Loucy (cell line): ENCODE measurements at regions not wholly inside any gene's neighbourhood (a gene's known extent, or its start where the extent isn't known, plus 50 kb on each side); places are given as distances from the start of the nearest gene placed in this dataset.

Source experiments
- H2AFZ ChIP-seq: fragments of 200-600 bp; sonication (generic); 2 replicates; pipeline ENCODE4 v1.6.0; 2016; ENCODE audit warnings: antibody characterized with exemption, mild to moderate bottlenecking, low read length, moderate library complexity
- H3F3A ChIP-seq: fragments of 200-600 bp; 2 replicates; pipeline ENCODE4 v1.6.0; 2016; ENCODE audit warnings: antibody characterized with exemption, low read depth, mild to moderate bottlenecking
- H3K27me3 ChIP-seq: fragments of 200-600 bp; sonication (generic); 2 replicates; pipeline ENCODE4 v1.6.1; 2014; ENCODE audit warnings: low read length, mild to moderate bottlenecking; ENCODE audit not compliant: insufficient read depth, poor library complexity, severe bottlenecking
- H3K36me3 ChIP-seq: fragments of 200-600 bp; sonication (generic); 2 replicates; pipeline ENCODE4 v1.6.1; 2016; ENCODE audit warnings: low read length; ENCODE audit not compliant: insufficient read depth
- H3K4me1 ChIP-seq: fragments of 200-600 bp; sonication (generic); 2 replicates; pipeline ENCODE4 v1.5.1; 2014; ENCODE audit warnings: low read length, mild to moderate bottlenecking; ENCODE audit not compliant: insufficient read depth, poor library complexity, severe bottlenecking
- H3K4me2 ChIP-seq: fragments of 200-600 bp; sonication (generic); 2 replicates; pipeline ENCODE4 v1.6.0; 2014; ENCODE audit warnings: antibody characterized with exemption, low read length, low read depth, mild to moderate bottlenecking; ENCODE audit not compliant: poor library complexity, severe bottlenecking
- H3K4me3 ChIP-seq: fragments of 200-600 bp; sonication (generic); 2 replicates; pipeline ENCODE4 v1.5.1; 2014; ENCODE audit warnings: low read length, mild to moderate bottlenecking, mixed read lengths; ENCODE audit not compliant: poor library complexity, severe bottlenecking
- H3K79me2 ChIP-seq: fragments of 200-600 bp; sonication (generic); 2 replicates; pipeline ENCODE4 v1.6.1; 2014; ENCODE audit warnings: low read length; ENCODE audit not compliant: insufficient read depth
- H3K9ac ChIP-seq: fragments of 200-600 bp; sonication (generic); 2 replicates; pipeline ENCODE4 v1.6.0; 2014; ENCODE audit warnings: mild to moderate bottlenecking, low read depth, low read length, moderate library complexity; ENCODE audit not compliant: poor library complexity, severe bottlenecking
- H3K9me2 ChIP-seq: fragments of 200-600 bp; sonication (generic); replicated peaks from 2 replicates; pipeline ENCODE4 v1.6.1; 2016; ENCODE audit warnings: low read depth, low read length, mixed read lengths
- H3K9me3 ChIP-seq: fragments of 200-600 bp; sonication (generic); 2 replicates; pipeline ENCODE4 v1.6.1; 2014; ENCODE audit warnings: mild to moderate bottlenecking, antibody characterized with exemption, low read length, low read depth; ENCODE audit not compliant: insufficient read depth
- H4K20me1 ChIP-seq: fragments of 200-600 bp; sonication (generic); 2 replicates; pipeline ENCODE4 v1.6.0; 2014; ENCODE audit warnings: antibody characterized with exemption, low read length, mild to moderate bottlenecking; ENCODE audit not compliant: insufficient read depth, poor library complexity, severe bottlenecking
- CTCF ChIP-seq: fragments of 200-600 bp; sonication (generic); conservative IDR thresholded peaks from 2 replicates; pipeline ENCODE4 v1.5.1; 2014; ENCODE audit warnings: mild to moderate bottlenecking, antibody characterized with exemption, low read length
- EZH2phosphoT487 ChIP-seq: fragments of 200-600 bp; IDR thresholded peaks from 2 replicates; pipeline ENCODE4 v1.6.1; 2018; ENCODE audit warnings: antibody characterized with exemption, mild to moderate bottlenecking, moderate library complexity, borderline replicate concordance

- no peak for TF ChIP-seq EZH2phosphoT487
- no peak for TF ChIP-seq CTCF
- H3K9me2 ChIP-seq: no peaks in the 10 kb centered on the region
- no peaks in the 10 kb centered on the region for H3F3A ChIP-seq
- H3K36me3 ChIP-seq: no peaks in the 10 kb centered on the region
- no peaks in the 10 kb centered on the region for H4K20me1 ChIP-seq
- no peak overlapping the region for H3K4me3 ChIP-seq
- no peaks in the 10 kb centered on the region for H3K4me1 ChIP-seq
- H3K4me2 ChIP-seq: no peak overlapping the region
- H2AFZ ChIP-seq: no peak overlapping the region
- H3K9ac ChIP-seq: no peak overlapping the region
- no peaks in the 10 kb centered on the region for H3K27me3 ChIP-seq
- no peaks in the 10 kb centered on the region for H3K9me3 ChIP-seq
- H3K79me2 ChIP-seq: no peaks in the 10 kb centered on the region
These were observed 206.0 kb downstream of the DIPK2A start for GRCh38 chr3:144177649-144178048.

DNA sequence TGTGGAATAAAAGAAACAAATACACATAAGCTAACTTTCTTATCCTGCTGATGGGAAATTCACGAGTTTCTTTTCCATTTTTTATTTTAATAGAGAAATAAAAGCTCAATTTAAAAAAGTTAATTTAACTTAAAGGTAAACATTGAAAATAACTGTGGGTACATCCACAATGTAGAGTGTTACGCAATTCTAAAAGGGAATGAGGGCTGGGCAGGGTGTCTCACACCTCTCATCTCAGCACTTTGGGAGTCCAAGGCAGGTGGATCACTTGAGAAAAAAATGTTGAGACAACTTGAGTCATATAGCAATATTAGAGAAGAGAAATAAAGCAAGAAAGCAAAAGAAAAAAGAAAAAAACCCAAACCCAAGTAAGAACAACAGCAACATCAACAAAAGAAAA, 207.0 kb downstream of the DIPK2A start:
- no peak overlapping the region for H3K9ac ChIP-seq
- TF ChIP-seq CTCF (no peak), EZH2phosphoT487 (no peak)
- no peak overlapping the region for H3K4me2 ChIP-seq
- no peak overlapping the region for H3K4me3 ChIP-seq
- no peaks in the 10 kb centered on the region for H3K9me3 ChIP-seq
- H3K4me1 ChIP-seq: no peaks in the 10 kb centered on the region
- no peaks in the 10 kb centered on the region for H3K36me3 ChIP-seq
- no peaks in the 10 kb centered on the region for H3K79me2 ChIP-seq
- no peaks in the 10 kb centered on the region for H3F3A ChIP-seq
- no peaks in the 10 kb centered on the region for H3K9me2 ChIP-seq
- no peaks in the 10 kb centered on the region for H3K27me3 ChIP-seq
- H4K20me1 ChIP-seq: no peaks in the 10 kb centered on the region
- no peak overlapping the region for H2AFZ ChIP-seq

DNA sequence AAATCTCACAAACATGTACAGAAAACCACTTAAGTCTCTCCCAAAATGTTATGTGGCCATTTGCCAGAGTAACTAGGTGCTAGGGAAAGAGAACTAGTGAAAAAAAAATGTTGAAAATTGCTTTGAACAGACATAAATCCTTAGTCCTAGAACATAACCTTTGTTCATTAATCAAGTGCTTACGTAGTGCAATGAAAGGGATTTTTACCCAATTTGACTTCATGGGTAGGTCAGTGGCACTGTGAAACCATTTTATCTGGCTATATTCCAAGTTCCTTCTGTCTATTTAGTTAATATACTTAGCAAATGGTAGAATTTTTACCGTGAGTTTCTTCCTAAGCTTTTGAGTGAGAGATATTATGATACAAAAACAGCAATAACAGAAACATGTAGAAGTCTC, 209.4 kb downstream of the DIPK2A start:
- no peak for TF ChIP-seq EZH2phosphoT487
- no peak for TF ChIP-seq CTCF

More for the DNA sequence above, 209.4 kb downstream of the DIPK2A start:
- Histone ChIP-seq H3K9me2 (no peaks in the 10 kb centered on the region), H3K4me1 (no peaks in the 10 kb centered on the region), H3K9ac (no peak overlapping the region), H3K4me3 (no peak overlapping the region), H3K9me3 (no peaks in the 10 kb centered on the region), H3K36me3 (no peaks in the 10 kb centered on the region), H4K20me1 (no peaks in the 10 kb centered on the region), H3F3A (no peaks in the 10 kb centered on the region), H3K27me3 (no peaks in the 10 kb centered on the region), H3K79me2 (no peaks in the 10 kb centered on the region), H2AFZ (no peak overlapping the region), H3K4me2 (no peak overlapping the region)
